ENCODE measurements at regions not wholly inside any gene's neighbourhood (a gene's known extent, or its start where the extent isn't known, plus 50 kb on each side); places are given as distances from the start of the nearest gene placed in this dataset.
"Not testable (repeated sequence)": the region's sequence is repeated elsewhere in the genome, so short reads cannot be mapped to it uniquely, and the experiment has no call there.

GRCh38 chr15:20265710-20266109, 275.9 kb downstream of the GOLGA6L6 start:
- H3K27ac ChIP-seq (ENCODE audit: low read depth in 1 of 3, low read length in 2 of 3); FAIRE-seq; H3K4me3 ChIP-seq (ENCODE audit: low read depth in 1 of 3, low read length in 3 of 3); H3K36me3 ChIP-seq (ENCODE audit: control insufficient read depth in 3 of 3, insufficient read depth in 2 of 3, low read depth in 1 of 3, low read length in 3 of 3); DNase-seq; H3K27me3 ChIP-seq (ENCODE audit: control insufficient read depth in 3 of 3, insufficient read depth in 3 of 3, low read length in 3 of 3); H3K4me1 ChIP-seq (ENCODE audit: control insufficient read depth in 3 of 3, insufficient read depth in 2 of 3, low read depth in 1 of 3, low read length in 2 of 3): not testable (repeated sequence)
- 80 to 85% (median 82%) methylated on average over 1 of the region's 1 CpG for WGBS, 3 donors
- H3K9me3 ChIP-seq (ENCODE audit: control insufficient read depth in 2 of 2, insufficient read depth in 1 of 2, low read depth in 1 of 2, low read length in 1 of 2) = peaks cover 0 to 44% of the 10 kb centered on the region in 2 donors

GRCh38 chr15:20261321-20262280, 280.0 kb downstream of the GOLGA6L6 start:
- not testable (repeated sequence) for H3K4me1 ChIP-seq (ENCODE audit: control insufficient read depth in 3 of 3, insufficient read depth in 2 of 3, low read depth in 1 of 3, low read length in 2 of 3); H3K36me3 ChIP-seq (ENCODE audit: control insufficient read depth in 3 of 3, insufficient read depth in 2 of 3, low read depth in 1 of 3, low read length in 3 of 3); H3K27me3 ChIP-seq (ENCODE audit: control insufficient read depth in 3 of 3, insufficient read depth in 3 of 3, low read length in 3 of 3); FAIRE-seq; DNase-seq; H3K27ac ChIP-seq (ENCODE audit: low read depth in 1 of 3, low read length in 2 of 3); H3K4me3 ChIP-seq (ENCODE audit: low read depth in 1 of 3, low read length in 3 of 3)
- H3K9me3 ChIP-seq (ENCODE audit: control insufficient read depth in 2 of 2, insufficient read depth in 1 of 2, low read depth in 1 of 2, low read length in 1 of 2) = peaks cover 0 to 43% of the 10 kb centered on the region in 2 donors
- 75 to 80% (median 79%) methylated on average over 16 of the region's 16 CpGs for WGBS, 3 donors

GRCh38 chr15:20260650-20261049, 280.9 kb downstream of the GOLGA6L6 start:
- WGBS, 3 donors = 69 to 74% (median 69%) methylated on average over 7 of the region's 7 CpGs
- not testable (repeated sequence) for H3K27me3 ChIP-seq (ENCODE audit: control insufficient read depth in 3 of 3, insufficient read depth in 3 of 3, low read length in 3 of 3); DNase-seq; H3K27ac ChIP-seq (ENCODE audit: low read depth in 1 of 3, low read length in 2 of 3); H3K4me1 ChIP-seq (ENCODE audit: control insufficient read depth in 3 of 3, insufficient read depth in 2 of 3, low read depth in 1 of 3, low read length in 2 of 3); H3K4me3 ChIP-seq (ENCODE audit: low read depth in 1 of 3, low read length in 3 of 3); FAIRE-seq; H3K36me3 ChIP-seq (ENCODE audit: control insufficient read depth in 3 of 3, insufficient read depth in 2 of 3, low read depth in 1 of 3, low read length in 3 of 3)
- peaks cover 0 to 45% of the 10 kb centered on the region in 2 donors for H3K9me3 ChIP-seq (ENCODE audit: control insufficient read depth in 2 of 2, insufficient read depth in 1 of 2, low read depth in 1 of 2, low read length in 1 of 2)

- H3K9me3 ChIP-seq (ENCODE audit: control insufficient read depth in 2 of 2, insufficient read depth in 1 of 2, low read depth in 1 of 2, low read length in 1 of 2) = peaks cover 0 to 46% of the 10 kb centered on the region in 2 donors
- not testable (repeated sequence) for H3K4me1 ChIP-seq (ENCODE audit: control insufficient read depth in 3 of 3, insufficient read depth in 2 of 3, low read depth in 1 of 3, low read length in 2 of 3); H3K36me3 ChIP-seq (ENCODE audit: control insufficient read depth in 3 of 3, insufficient read depth in 2 of 3, low read depth in 1 of 3, low read length in 3 of 3); FAIRE-seq; H3K27me3 ChIP-seq (ENCODE audit: control insufficient read depth in 3 of 3, insufficient read depth in 3 of 3, low read length in 3 of 3); H3K4me3 ChIP-seq (ENCODE audit: low read depth in 1 of 3, low read length in 3 of 3); H3K27ac ChIP-seq (ENCODE audit: low read depth in 1 of 3, low read length in 2 of 3); DNase-seq
- 77 to 84% (median 79%) methylated on average over 9 of the region's 9 CpGs for WGBS, 3 donors
Observed at GRCh38 chr15:20259559-20260190, 281.9 kb downstream of the GOLGA6L6 start.

- not testable (repeated sequence) for H3K4me3 ChIP-seq (ENCODE audit: low read depth in 1 of 3, low read length in 3 of 3); DNase-seq; H3K4me1 ChIP-seq (ENCODE audit: control insufficient read depth in 3 of 3, insufficient read depth in 2 of 3, low read depth in 1 of 3, low read length in 2 of 3); H3K36me3 ChIP-seq (ENCODE audit: control insufficient read depth in 3 of 3, insufficient read depth in 2 of 3, low read depth in 1 of 3, low read length in 3 of 3); H3K27ac ChIP-seq (ENCODE audit: low read depth in 1 of 3, low read length in 2 of 3); H3K27me3 ChIP-seq (ENCODE audit: control insufficient read depth in 3 of 3, insufficient read depth in 3 of 3, low read length in 3 of 3); FAIRE-seq
- 87 to 92% (median 89%) methylated on average over 7 of the region's 7 CpGs for WGBS, 3 donors
- peaks cover 0 to 45% of the 10 kb centered on the region in 2 donors for H3K9me3 ChIP-seq (ENCODE audit: control insufficient read depth in 2 of 2, insufficient read depth in 1 of 2, low read depth in 1 of 2, low read length in 1 of 2)
Observed at GRCh38 chr15:20256394-20256793, 285.2 kb downstream of the GOLGA6L6 start.

GRCh38 chr15:20255641-20256040, 286.0 kb downstream of the GOLGA6L6 start:
- FAIRE-seq; H3K4me1 ChIP-seq (ENCODE audit: control insufficient read depth in 3 of 3, insufficient read depth in 2 of 3, low read depth in 1 of 3, low read length in 2 of 3): not testable (repeated sequence)
- WGBS, 3 donors = 65 to 74% (median 70%) methylated on average over 9 of the region's 9 CpGs

GRCh38 chr15:20253047-20253615, 288.5 kb downstream of the GOLGA6L6 start:
- peaks cover 0 to 49% of the 10 kb centered on the region in 2 donors for H3K9me3 ChIP-seq (ENCODE audit: control insufficient read depth in 2 of 2, insufficient read depth in 1 of 2, low read depth in 1 of 2, low read length in 1 of 2)
- 29 to 34% (median 30%) methylated on average over 2 of the region's 2 CpGs for WGBS, 3 donors
- H3K4me1 ChIP-seq (ENCODE audit: control insufficient read depth in 3 of 3, insufficient read depth in 2 of 3, low read depth in 1 of 3, low read length in 2 of 3); H3K36me3 ChIP-seq (ENCODE audit: control insufficient read depth in 3 of 3, insufficient read depth in 2 of 3, low read depth in 1 of 3, low read length in 3 of 3); DNase-seq; FAIRE-seq; H3K27ac ChIP-seq (ENCODE audit: low read depth in 1 of 3, low read length in 2 of 3); H3K4me3 ChIP-seq (ENCODE audit: low read depth in 1 of 3, low read length in 3 of 3); H3K27me3 ChIP-seq (ENCODE audit: control insufficient read depth in 3 of 3, insufficient read depth in 3 of 3, low read length in 3 of 3): not testable (repeated sequence)

More at GRCh38 chr15:20255641-20256040, 286.0 kb downstream of the GOLGA6L6 start:
- H3K4me3 ChIP-seq (ENCODE audit: low read depth in 1 of 3, low read length in 3 of 3); H3K27me3 ChIP-seq (ENCODE audit: control insufficient read depth in 3 of 3, insufficient read depth in 3 of 3, low read length in 3 of 3); H3K27ac ChIP-seq (ENCODE audit: low read depth in 1 of 3, low read length in 2 of 3); DNase-seq; H3K36me3 ChIP-seq (ENCODE audit: control insufficient read depth in 3 of 3, insufficient read depth in 2 of 3, low read depth in 1 of 3, low read length in 3 of 3): not testable (repeated sequence)
- H3K9me3 ChIP-seq (ENCODE audit: control insufficient read depth in 2 of 2, insufficient read depth in 1 of 2, low read depth in 1 of 2, low read length in 1 of 2) = peaks cover 0 to 43% of the 10 kb centered on the region in 2 donors

GRCh38 chr15:20252040-20252439, 289.6 kb downstream of the GOLGA6L6 start:
- H3K9me3 ChIP-seq (ENCODE audit: control insufficient read depth in 2 of 2, insufficient read depth in 1 of 2, low read depth in 1 of 2, low read length in 1 of 2) = peaks cover 0 to 50% of the 10 kb centered on the region in 2 donors
- not testable (repeated sequence) for FAIRE-seq; H3K27ac ChIP-seq (ENCODE audit: low read depth in 1 of 3, low read length in 2 of 3); H3K4me3 ChIP-seq (ENCODE audit: low read depth in 1 of 3, low read length in 3 of 3); H3K36me3 ChIP-seq (ENCODE audit: control insufficient read depth in 3 of 3, insufficient read depth in 2 of 3, low read depth in 1 of 3, low read length in 3 of 3); DNase-seq; H3K4me1 ChIP-seq (ENCODE audit: control insufficient read depth in 3 of 3, insufficient read depth in 2 of 3, low read depth in 1 of 3, low read length in 2 of 3); H3K27me3 ChIP-seq (ENCODE audit: control insufficient read depth in 3 of 3, insufficient read depth in 3 of 3, low read length in 3 of 3)
- 72 to 79% (median 76%) methylated on average over 7 of the region's 7 CpGs for WGBS, 3 donors

Measured in small intestine (tissue), 7 donors.